ENCODE measurements at regions not wholly inside any gene's neighbourhood (a gene's known extent, or its start where the extent isn't known, plus 50 kb on each side); places are given as distances from the start of the nearest gene placed in this dataset.
A peak's percentile ranks its signal among the peaks of the same experiment; 100 is the strongest.
"Not testable (repeated sequence)": the region's sequence is repeated elsewhere in the genome, so short reads cannot be mapped to it uniquely, and the experiment has no call there.

DNA sequence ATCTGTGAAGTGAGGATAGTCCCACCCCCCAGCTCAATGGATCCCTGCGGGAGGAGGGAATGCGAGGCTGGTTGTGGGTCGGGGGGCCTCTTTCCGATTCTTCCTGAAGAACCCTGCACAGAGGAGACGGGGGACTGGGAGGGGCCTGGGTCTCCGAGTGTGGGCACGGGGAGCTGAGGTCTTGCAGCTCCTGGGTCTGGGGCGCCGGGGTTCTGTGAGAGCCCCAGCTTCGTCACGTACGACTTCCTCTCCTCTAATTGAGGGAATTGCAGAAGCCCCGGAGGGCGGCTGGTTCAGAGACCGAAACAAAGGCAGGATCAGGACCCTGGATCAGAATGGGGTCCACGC lies 66.6 kb downstream of the DIO3 start:
- Histone ChIP-seq H3K4me3 (ENCODE audit: low read length) (no peak overlapping the region), H3K36me3 (ENCODE audit: insufficient read depth, low read depth, low read length) (no peaks in the 10 kb centered on the region), H3K4me1 (ENCODE audit: insufficient read depth, low read length) (peaks cover 2% of the 10 kb centered on the region; the same call in 1 of the 2 replicates), H3K27ac (ENCODE audit: low read length) (no peak overlapping the region), H3K27me3 (ENCODE audit: insufficient read depth, low read length) (peaks cover 18% of the 10 kb centered on the region), H3K9me3 (ENCODE audit: insufficient read depth, low read depth, low read length) (no peaks in the 10 kb centered on the region), H3K9ac (ENCODE audit: low read depth, low read length) (no peak overlapping the region)

DNA sequence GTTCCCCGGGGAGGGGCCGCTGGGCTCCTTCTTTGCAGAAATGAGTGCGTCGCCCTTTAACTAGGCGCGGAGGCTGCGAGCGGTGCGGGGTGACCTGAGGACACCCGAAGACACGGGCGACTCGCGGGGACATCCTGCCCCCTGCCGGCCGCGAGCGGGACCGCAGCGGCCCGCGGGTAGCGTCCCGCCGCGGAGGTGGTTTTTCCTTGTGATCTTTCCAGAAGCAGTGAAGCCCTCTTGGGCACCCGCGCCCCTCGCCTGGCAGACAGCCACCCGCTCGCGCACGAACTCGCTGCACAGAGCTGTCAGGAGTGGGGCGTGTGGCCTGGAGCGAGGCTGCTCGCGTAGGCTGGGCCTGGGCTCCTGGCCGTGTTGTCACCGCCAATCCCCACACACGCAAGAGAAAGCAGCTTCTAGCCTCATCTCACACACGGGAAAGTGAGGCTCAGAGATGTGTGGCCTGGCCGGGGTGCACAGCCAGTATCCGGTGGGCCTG lies 67.2 kb downstream of the DIO3 start:
- peaks cover 18% of the 10 kb centered on the region for H3K27me3 ChIP-seq (ENCODE audit: insufficient read depth, low read length)
- H3K9me3 ChIP-seq (ENCODE audit: insufficient read depth, low read depth, low read length), result no peaks in the 10 kb centered on the region
- peak overlapping the region; percentile 7; the same call in 1 of the 2 replicates for H3K4me3 ChIP-seq (ENCODE audit: low read length)
- no peak overlapping the region for H3K9ac ChIP-seq (ENCODE audit: low read depth, low read length)
- no peak overlapping the region for H3K27ac ChIP-seq (ENCODE audit: low read length)
- H3K4me1 ChIP-seq (ENCODE audit: insufficient read depth, low read length), result peaks cover 2% of the 10 kb centered on the region; the same call in 1 of the 2 replicates
- H3K36me3 ChIP-seq (ENCODE audit: insufficient read depth, low read depth, low read length), result no peaks in the 10 kb centered on the region

DNA sequence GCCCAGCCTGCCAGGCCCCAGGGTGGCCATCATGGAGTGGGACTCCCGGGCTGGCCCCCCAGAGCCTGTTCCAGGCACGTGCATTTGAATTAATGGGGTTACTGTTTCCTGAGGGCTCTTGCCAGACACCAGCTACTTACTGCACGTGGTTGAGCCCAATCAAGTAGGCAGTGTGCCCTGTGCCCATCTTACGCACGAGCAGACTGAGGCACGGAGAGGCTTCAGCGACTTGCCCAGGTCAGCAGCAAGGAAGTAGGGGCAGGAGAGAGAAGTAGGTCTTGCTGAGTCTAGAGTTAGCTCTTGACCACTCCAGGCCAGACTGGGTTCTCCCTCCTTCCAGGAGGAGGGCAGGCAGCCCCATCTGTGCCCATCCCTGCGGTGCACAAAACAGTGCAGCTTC lies 67.7 kb downstream of the DIO3 start:
- peaks cover 18% of the 10 kb centered on the region for H3K27me3 ChIP-seq (ENCODE audit: insufficient read depth, low read length)
- H3K27ac ChIP-seq (ENCODE audit: low read length), result no peak overlapping the region

DNA sequence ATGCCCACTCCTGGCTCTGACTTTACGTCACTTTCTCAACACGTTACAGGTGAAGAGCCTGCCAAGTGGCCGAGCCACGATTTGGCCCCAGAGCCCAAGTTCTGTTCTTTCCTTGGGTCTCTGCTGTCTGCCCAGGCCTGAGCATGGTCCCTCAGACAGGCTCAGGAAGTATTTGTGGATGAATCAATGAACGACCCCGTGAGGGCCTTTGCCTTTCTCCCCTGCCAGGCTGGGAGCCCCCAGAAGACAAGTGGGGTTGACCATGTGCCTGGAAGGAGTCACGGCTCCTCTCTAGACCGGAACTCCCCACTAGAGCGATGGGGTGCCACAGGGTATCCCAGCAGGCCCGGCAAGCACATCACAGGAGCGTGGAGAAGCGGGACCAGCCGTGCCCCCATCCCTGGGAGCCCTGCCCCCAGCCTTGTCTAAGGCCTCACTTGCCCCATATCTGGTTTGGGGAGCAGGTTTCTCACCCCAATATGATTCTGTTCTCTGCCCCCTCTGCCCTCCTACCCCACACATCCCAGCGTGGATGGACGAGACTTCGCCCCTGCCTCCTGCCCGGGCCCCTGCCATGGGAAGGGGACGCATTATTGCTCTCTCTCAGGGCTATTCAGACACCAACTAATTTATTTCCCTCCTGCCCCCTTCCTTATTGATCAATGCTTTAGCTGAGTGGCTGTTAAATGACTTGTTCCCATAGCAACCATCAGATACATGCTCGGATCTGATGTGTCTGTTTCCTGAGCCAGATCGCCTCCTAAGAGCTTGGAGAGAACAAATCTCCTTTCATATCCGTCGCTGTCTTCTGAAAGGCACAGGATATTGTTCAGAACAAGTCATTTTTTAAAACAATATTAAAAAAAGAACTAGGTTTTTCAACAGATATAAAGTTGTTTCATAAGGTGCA lies 69.0 kb downstream of the DIO3 start:
- Histone ChIP-seq H3K4me3 (ENCODE audit: low read length) (no peak overlapping the region), H3K9me3 (ENCODE audit: insufficient read depth, low read depth, low read length) (no peaks in the 10 kb centered on the region), H3K4me1 (ENCODE audit: insufficient read depth, low read length) (no peaks in the 10 kb centered on the region), H3K36me3 (ENCODE audit: insufficient read depth, low read depth, low read length) (no peaks in the 10 kb centered on the region), H3K27me3 (ENCODE audit: insufficient read depth, low read length) (peaks cover 18% of the 10 kb centered on the region), H3K27ac (ENCODE audit: low read length) (no peak overlapping the region), H3K9ac (ENCODE audit: low read depth, low read length) (no peak overlapping the region)

More for the DNA sequence above, 67.7 kb downstream of the DIO3 start:
- H3K36me3 ChIP-seq (ENCODE audit: insufficient read depth, low read depth, low read length), result no peaks in the 10 kb centered on the region
- H3K9me3 ChIP-seq (ENCODE audit: insufficient read depth, low read depth, low read length), result no peaks in the 10 kb centered on the region
- H3K4me3 ChIP-seq (ENCODE audit: low read length), result no peak overlapping the region; the same call in 1 of the 2 replicates
- peaks cover 2% of the 10 kb centered on the region; the same call in 1 of the 2 replicates for H3K4me1 ChIP-seq (ENCODE audit: insufficient read depth, low read length)
- no peak overlapping the region for H3K9ac ChIP-seq (ENCODE audit: low read depth, low read length)

DNA sequence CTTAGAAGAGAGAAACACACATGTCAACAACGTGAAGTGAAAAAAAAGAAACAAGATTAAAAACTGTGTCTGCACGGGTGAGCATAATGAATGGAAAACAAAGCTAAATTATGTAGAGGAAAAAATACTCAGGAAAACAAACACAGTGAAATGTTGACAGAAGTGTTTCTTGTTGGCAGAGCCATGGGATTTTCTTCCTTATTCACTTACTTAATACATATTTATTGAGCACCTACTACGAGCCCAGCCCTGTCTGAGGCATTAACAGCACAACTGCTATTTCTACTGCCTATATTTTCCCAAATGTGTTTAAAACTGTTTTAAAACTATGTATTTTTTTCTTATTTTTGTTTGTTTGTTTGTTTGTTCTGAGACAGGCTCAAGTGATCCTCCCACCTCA lies 69.9 kb downstream of the DIO3 start:
- H3K4me1 ChIP-seq (ENCODE audit: insufficient read depth, low read length), result no peaks in the 10 kb centered on the region
- no peak overlapping the region for H3K4me3 ChIP-seq (ENCODE audit: low read length)
- H3K27ac ChIP-seq (ENCODE audit: low read length), result no peak overlapping the region
- peaks cover 18% of the 10 kb centered on the region for H3K27me3 ChIP-seq (ENCODE audit: insufficient read depth, low read length)
- no peaks in the 10 kb centered on the region for H3K9me3 ChIP-seq (ENCODE audit: insufficient read depth, low read depth, low read length)
- no peaks in the 10 kb centered on the region for H3K36me3 ChIP-seq (ENCODE audit: insufficient read depth, low read depth, low read length)
- no peak overlapping the region for H3K9ac ChIP-seq (ENCODE audit: low read depth, low read length)

DNA sequence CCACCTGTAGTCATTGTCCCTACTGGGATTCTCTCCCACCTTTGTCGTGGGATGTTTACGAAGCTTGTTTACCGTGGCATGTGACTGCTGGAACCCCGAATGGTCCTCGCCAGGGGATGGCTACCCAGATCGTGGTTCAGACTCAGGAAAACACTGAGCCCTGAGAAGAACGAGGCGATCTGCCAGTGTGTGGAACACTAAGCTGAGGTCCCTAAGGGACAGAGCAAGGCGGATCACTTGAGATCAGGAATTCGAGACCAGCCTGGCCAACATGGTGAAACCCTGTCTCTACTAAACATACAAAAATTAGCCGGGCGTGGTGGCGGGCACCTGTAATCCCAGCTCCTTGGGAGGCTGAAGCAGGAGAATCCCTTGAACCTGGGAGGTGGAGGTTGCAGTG lies 70.7 kb downstream of the DIO3 start:
- not testable (repeated sequence) for H3K9ac ChIP-seq (ENCODE audit: low read depth, low read length); H3K9me3 ChIP-seq (ENCODE audit: insufficient read depth, low read depth, low read length); H3K36me3 ChIP-seq (ENCODE audit: insufficient read depth, low read depth, low read length); H3K27ac ChIP-seq (ENCODE audit: low read length); H3K4me1 ChIP-seq (ENCODE audit: insufficient read depth, low read length); H3K4me3 ChIP-seq (ENCODE audit: low read length)
- H3K27me3 ChIP-seq (ENCODE audit: insufficient read depth, low read length), result peaks cover 18% of the 10 kb centered on the region

DNA sequence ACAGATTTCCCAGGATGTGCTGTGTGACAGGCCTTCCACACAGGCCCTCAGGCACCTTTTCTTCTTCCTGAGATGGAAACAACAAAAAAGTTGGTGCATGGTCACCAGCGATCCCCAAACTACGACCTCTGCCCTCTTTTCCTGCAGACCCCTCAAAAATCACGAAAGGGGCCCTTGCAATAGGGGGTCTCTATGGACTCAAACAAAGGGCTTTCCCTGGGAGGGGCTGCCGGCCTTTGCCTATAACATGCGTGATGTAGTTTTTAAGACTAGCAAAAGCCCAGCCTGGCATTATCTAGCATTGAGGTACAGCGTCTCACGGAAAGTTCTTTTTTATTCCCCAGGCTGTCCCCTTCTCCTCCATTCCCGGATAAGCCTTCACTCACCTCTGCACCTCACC lies 71.2 kb downstream of the DIO3 start:
- Histone ChIP-seq H3K36me3 (ENCODE audit: insufficient read depth, low read depth, low read length) (no peaks in the 10 kb centered on the region), H3K9me3 (ENCODE audit: insufficient read depth, low read depth, low read length) (no peaks in the 10 kb centered on the region), H3K9ac (ENCODE audit: low read depth, low read length) (no peak overlapping the region), H3K4me1 (ENCODE audit: insufficient read depth, low read length) (no peaks in the 10 kb centered on the region), H3K27me3 (ENCODE audit: insufficient read depth, low read length) (peaks cover 18% of the 10 kb centered on the region), H3K27ac (ENCODE audit: low read length) (no peak overlapping the region), H3K4me3 (ENCODE audit: low read length) (no peak overlapping the region)

DNA sequence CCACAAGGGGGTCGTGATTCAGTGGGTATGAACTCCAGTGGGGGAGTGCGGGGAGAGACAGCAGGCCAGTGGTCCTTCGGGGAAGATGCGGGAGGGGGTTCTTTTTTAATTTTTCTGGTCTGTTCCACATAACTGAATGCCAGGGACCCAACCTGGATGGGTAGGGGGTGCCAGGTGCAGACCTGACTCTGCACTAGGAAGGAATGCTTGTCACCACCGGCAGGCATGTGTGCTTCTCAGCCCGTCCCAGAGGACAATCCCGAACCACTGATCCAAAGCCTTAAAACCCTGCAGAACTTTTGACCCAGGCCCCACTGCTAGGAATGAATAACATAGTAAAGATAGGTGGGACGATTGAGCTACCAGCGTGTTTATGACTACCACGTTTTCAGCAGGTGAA lies 72.0 kb downstream of the DIO3 start:
- peaks cover 18% of the 10 kb centered on the region for H3K27me3 ChIP-seq (ENCODE audit: insufficient read depth, low read length)
- no peaks in the 10 kb centered on the region for H3K4me1 ChIP-seq (ENCODE audit: insufficient read depth, low read length)
- H3K36me3 ChIP-seq (ENCODE audit: insufficient read depth, low read depth, low read length), result no peaks in the 10 kb centered on the region
- no peak overlapping the region for H3K27ac ChIP-seq (ENCODE audit: low read length)
- H3K4me3 ChIP-seq (ENCODE audit: low read length), result no peak overlapping the region
- H3K9ac ChIP-seq (ENCODE audit: low read depth, low read length), result no peak overlapping the region
- no peaks in the 10 kb centered on the region for H3K9me3 ChIP-seq (ENCODE audit: insufficient read depth, low read depth, low read length)

DNA sequence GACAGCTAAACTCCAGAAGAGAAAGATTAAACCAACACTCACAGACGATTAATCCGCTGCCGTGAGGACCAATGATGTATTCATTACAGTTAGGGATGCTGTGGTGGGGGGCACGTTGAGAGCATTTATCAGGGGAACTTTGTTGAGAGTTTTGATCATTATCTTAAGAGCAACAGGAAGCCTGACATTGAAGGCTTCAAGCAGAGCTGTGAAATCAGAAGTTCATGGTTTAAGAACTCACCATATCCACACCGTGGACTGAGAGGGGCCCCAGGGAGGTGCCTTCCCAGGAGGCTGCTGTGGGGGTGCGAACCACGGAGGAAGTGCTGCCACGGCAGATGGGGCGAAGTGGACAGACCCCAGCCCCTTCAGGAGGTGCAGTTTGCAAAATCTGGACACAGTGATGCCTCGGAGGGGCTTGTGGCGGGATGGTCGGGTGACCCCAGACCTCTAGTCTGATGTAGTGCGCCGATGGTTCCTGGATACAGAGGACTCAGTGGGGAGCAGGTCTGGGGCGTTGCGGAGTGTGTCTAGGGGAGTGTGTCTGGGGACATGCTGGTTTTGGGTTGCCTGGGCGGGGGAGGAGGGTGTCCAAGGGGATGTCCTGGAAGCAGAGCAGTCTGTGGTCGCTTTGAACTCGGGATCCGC lies 73.0 kb downstream of the DIO3 start:
- H3K4me1 ChIP-seq (ENCODE audit: insufficient read depth, low read length), result no peaks in the 10 kb centered on the region
- H3K4me3 ChIP-seq (ENCODE audit: low read length), result no peak overlapping the region
- H3K9me3 ChIP-seq (ENCODE audit: insufficient read depth, low read depth, low read length), result no peaks in the 10 kb centered on the region
- peaks cover 9% of the 10 kb centered on the region for H3K27me3 ChIP-seq (ENCODE audit: insufficient read depth, low read length)
- no peak overlapping the region for H3K27ac ChIP-seq (ENCODE audit: low read length)
- no peaks in the 10 kb centered on the region for H3K36me3 ChIP-seq (ENCODE audit: insufficient read depth, low read depth, low read length)
- no peak overlapping the region for H3K9ac ChIP-seq (ENCODE audit: low read depth, low read length)

DNA sequence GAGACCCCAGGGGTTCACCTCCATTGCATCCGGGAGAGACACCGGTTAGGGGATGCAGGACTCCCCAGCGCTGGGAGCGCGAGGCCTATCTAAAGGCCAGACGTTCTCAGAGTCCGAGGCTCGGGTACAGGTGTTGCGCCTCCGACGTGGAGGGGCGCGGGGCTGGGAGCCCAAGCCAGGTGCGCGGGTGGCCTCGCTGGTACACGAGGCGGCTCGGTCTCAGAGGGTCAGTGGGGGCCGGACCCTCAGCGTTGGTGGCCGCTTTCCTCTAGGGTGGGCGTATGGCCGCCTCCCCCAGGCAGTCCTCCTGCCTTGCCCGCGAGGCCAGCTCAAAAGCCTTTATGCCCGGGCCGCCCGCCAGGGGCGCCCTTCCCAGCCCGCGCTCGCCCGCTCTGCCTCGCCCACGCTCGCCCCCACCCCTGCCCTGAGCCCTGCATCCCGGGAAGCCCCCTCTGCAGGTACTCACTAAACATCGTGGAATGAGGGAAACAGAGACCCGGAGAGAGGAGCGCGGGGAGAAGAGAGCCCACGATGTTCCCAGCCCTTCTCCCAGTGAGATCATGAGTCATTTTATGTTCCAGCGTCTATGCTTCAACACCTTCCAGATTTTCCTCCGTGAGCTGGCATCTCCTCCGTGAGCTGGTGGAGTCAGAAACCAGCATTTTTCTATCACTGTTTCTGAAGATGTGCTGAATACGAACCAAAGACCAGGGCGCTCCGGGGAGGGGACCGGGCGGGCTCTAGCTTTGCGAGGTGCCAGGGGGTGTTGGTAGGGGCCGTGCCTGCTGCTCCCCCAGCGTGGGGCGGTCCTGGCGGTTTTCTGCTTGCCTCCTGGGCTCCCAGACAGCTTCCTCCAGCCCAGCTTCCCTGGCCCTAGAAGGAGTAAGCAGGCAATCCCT lies 73.8 kb downstream of the DIO3 start:
- Histone ChIP-seq H3K27me3 (ENCODE audit: insufficient read depth, low read length) (peaks cover 2% of the 10 kb centered on the region; the same call in 1 of the 2 replicates), H3K27ac (ENCODE audit: low read length) (no peak overlapping the region), H3K9me3 (ENCODE audit: insufficient read depth, low read depth, low read length) (no peaks in the 10 kb centered on the region), H3K4me1 (ENCODE audit: insufficient read depth, low read length) (no peaks in the 10 kb centered on the region), H3K4me3 (ENCODE audit: low read length) (no peak overlapping the region), H3K9ac (ENCODE audit: low read depth, low read length) (no peak overlapping the region), H3K36me3 (ENCODE audit: insufficient read depth, low read depth, low read length) (no peaks in the 10 kb centered on the region)

DNA sequence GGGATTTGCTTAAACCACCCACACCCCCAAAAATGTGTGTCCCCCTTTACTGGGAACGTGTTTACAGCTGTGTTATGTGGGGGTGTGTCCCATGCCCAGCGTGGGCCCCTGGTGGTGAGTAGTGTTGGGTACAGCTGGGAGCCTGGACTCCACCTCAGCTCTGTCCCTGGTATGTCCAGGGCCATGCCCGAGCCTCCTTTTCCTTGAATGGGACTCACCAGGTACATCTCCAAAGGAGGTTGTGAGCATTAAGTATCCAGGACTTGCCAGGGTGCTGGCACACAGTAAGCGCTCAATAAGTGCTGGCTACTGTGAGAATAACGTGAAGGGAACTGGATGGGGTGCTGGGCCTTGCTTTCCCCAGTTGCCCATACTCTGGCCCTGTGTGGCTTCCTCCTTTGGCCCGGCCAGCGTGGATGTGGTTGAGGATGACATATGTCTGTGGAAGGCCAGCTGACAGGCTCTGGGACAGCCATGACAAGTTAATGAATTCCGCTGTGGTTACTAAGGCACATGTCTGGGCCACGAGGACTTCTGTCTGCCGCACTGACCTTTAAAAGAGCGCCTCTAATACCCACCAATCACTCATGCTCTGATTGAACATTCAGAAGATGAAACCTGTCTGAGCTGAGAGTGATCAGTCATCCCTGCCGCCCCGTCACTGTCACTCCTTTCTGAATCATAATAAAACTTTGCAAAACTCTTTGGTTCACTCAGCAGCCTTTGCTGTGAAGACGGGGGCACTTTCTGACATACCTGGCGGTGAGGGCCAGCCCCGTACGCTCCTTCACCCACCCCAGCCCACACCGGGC lies 74.7 kb downstream of the DIO3 start:
- Histone ChIP-seq H3K4me3 (ENCODE audit: low read length) (no peak overlapping the region), H3K4me1 (ENCODE audit: insufficient read depth, low read length) (no peaks in the 10 kb centered on the region), H3K27me3 (ENCODE audit: insufficient read depth, low read length) (no peaks in the 10 kb centered on the region), H3K9me3 (ENCODE audit: insufficient read depth, low read depth, low read length) (no peaks in the 10 kb centered on the region), H3K9ac (ENCODE audit: low read depth, low read length) (no peak overlapping the region), H3K27ac (ENCODE audit: low read length) (no peak overlapping the region), H3K36me3 (ENCODE audit: insufficient read depth, low read depth, low read length) (no peaks in the 10 kb centered on the region)
